Skin epidermis (tissue), 12 donors: ENCODE measurements at regions not wholly inside any gene's neighbourhood (a gene's known extent, or its start where the extent isn't known, plus 50 kb on each side); places are given as distances from the start of the nearest gene placed in this dataset.
A peak's percentile ranks its signal among the peaks of the same experiment; 100 is the strongest.
"Not testable (repeated sequence)": the region's sequence is repeated elsewhere in the genome, so short reads cannot be mapped to it uniquely, and the experiment has no call there.

Experiments
- H3K27ac ChIP-seq, 21 experiments: fragments of 200-600 bp; sonication (generic) in 11 of 21; one replicate each; pipeline ENCODE4 v1.5.0; 2020; ENCODE audit warnings: mild to moderate bottlenecking in 3 of 21, inconsistent platforms in 2 of 21, moderate library complexity in 2 of 21
- H3K4me3 ChIP-seq, 7 experiments: fragments of 200-600 bp; sonication (generic) in 2 of 7; one replicate each; pipeline ENCODE4 v1.5.0; 2020; ENCODE audit warnings: inconsistent platforms in 2 of 7, mild to moderate bottlenecking in 2 of 7, moderate library complexity in 1 of 7

DNA sequence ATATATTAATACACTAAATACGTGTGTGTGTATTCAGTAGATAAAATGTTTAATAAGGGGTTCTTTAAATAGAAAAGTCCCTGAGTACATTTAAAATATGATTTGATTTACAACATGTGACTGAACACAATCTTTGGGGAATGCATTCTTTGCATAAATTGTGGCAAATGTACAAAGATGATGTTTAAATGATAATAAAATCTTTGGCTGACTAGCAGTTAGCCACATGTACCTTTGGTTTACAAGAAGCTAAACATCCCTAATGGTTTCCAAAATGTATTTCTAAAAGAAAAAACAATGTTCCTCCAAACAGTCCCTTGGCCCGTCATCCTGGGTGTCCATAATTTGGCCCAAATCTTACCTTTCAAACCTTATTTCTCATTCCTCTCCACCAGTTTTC is 106.4 kb upstream of the MARK1 start:
- Histone ChIP-seq H3K27ac (no peak overlapping the region), H3K4me3 (no peak overlapping the region)

GRCh38 chr1:220420726-220421125 is 107.2 kb upstream of the MARK1 start:
- H3K4me3 ChIP-seq = no peak overlapping the region
- no peak overlapping the region for H3K27ac ChIP-seq

GRCh38 chr1:220412382-220412781 is 115.6 kb upstream of the MARK1 start:
- not testable (repeated sequence) for H3K4me3 ChIP-seq, H3K27ac ChIP-seq

- Histone ChIP-seq H3K4me3 (no peak overlapping the region), H3K27ac (no peak overlapping the region)
Observed at GRCh38 chr1:220410611-220411010, 117.3 kb upstream of the MARK1 start.

GRCh38 chr1:220409771-220410595 is 118.0 kb upstream of the MARK1 start:
- no peak overlapping the region for H3K27ac ChIP-seq
- no peak overlapping the region for H3K4me3 ChIP-seq

DNA sequence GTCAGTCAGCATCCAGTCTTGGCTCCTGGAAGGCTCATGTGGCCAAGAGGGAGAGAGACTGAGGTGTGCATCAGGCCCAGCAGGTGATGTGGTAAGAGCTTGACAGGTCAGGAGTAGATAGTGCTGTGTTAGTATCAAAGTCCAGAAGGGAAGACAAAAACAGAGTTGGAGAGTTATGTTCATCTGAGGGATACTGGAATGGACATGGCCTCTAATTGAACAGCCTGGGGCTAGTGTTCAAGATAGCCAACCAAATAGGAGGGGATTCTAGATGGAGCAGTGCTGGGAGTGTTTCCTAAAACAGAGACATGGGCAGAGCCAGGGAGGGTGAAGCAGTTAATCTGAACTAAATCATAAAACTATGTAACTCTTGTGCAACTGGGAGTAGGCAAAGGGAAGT is 120.7 kb upstream of the MARK1 start:
- no peak overlapping the region for H3K27ac ChIP-seq
- no peak overlapping the region for H3K4me3 ChIP-seq

- H3K27ac ChIP-seq = no peak overlapping the region
- no peak overlapping the region for H3K4me3 ChIP-seq
Observed at GRCh38 chr1:220398238-220398637, 126.0 kb upstream of the RAB3GAP2 start.

- H3K4me3 ChIP-seq = no peak overlapping the region
- no peak overlapping the region for H3K27ac ChIP-seq
Observed at GRCh38 chr1:220391491-220391890, 119.2 kb upstream of the RAB3GAP2 start.

DNA sequence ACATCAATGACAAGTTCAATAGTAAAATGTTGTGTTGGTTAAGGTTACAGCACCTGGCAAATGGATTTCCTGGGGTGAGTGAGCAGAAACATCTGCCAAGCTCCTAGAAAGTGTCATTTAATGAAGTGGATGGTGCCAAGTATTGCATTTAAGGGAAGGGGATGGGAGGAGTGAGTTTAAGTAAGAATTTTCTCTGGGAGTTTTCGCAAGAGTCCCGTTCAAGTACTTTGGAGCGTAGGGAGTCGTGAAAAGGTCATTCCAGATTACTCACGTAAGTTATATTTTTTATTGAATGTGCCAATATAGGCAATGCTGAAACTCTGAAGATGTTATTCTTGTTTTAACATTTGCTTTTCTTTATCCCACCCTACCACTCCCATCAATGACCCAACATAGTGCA is 117.4 kb upstream of the RAB3GAP2 start:
- Histone ChIP-seq H3K4me3 (no peak overlapping the region), H3K27ac (no peak overlapping the region)

DNA sequence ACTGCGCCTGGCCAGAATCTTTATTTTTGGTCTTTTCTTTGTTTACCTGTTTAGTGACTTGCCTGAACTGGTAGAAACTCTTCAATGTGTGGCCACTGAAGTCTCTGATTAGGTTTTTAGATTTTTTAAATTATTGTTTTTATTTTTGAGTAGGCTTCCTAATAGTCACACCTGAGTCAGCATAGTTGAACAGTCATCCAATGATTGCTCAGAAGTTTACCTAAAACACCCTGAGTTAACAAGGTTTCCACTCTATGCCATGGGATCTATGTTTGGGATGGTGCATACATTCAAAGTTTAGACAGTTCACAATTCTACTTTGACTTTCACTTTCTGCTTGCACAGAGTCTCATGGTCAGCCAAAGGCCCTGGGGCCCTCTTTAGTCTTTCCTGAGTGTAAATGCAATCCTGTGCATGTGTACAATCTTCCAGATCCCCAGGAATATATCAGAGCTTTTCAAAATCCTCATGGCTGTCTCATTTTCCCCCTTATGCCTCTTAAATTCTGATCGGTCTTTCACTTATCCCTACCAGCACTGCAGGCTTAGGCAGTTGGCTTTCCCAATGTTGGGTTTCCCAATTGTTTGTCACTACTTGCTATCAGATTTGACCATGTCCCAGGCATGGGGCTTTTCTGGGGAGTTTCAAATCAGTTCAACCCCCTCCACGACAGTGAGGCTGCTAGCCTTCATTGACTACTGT is 114.4 kb upstream of the RAB3GAP2 start:
- H3K4me3 ChIP-seq = no peak overlapping the region

GRCh38 chr1:220385158-220385557 is 112.9 kb upstream of the RAB3GAP2 start:
- H3K27ac ChIP-seq = no peak overlapping the region
- H3K4me3 ChIP-seq = no peak overlapping the region

More for the DNA sequence above, 114.4 kb upstream of the RAB3GAP2 start:
- H3K27ac ChIP-seq = no peak overlapping the region

- Histone ChIP-seq H3K27ac (no peak overlapping the region), H3K4me3 (no peak overlapping the region)
Observed at GRCh38 chr1:220382994-220383393, 110.7 kb upstream of the RAB3GAP2 start.

- Histone ChIP-seq H3K27ac (no peak overlapping the region), H3K4me3 (no peak overlapping the region)
Observed at GRCh38 chr1:220380885-220381284, 108.6 kb upstream of the RAB3GAP2 start.

DNA sequence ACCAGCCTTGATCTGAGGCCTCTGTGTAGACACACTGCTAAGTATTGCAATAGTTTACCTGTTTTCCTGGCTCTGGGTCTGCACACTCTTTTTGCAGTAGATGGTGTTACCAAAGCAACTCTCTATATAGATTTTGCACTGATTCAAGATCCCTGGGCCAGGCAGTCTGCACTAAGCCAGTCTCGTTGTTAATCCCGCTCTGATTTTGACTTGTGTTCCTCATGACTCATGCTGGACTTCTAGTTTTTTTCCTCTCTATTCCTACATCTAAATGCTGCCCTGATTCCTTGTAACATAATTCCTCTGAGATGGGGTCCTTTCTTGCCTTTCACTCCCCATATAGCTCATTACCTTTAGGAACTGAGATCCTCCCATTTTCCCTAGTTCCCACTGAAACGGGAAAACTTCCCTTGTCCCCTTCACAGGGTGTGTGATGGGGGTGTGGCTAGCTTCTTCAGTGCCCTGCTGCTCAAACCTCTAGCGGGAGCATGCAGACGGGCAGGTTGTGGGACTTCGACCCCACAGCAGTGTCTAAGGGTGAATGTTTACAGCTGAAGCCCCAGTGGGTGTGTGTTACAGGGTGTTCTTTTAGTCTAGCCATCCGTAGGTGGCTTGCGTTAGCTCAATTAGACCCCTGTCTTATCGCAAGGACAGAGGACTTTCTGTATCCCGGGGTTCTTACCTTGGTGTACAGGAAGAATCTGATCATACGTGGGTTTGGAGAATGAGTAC is 106.5 kb upstream of the RAB3GAP2 start:
- H3K27ac ChIP-seq = no peak overlapping the region
- H3K4me3 ChIP-seq = no peak overlapping the region

DNA sequence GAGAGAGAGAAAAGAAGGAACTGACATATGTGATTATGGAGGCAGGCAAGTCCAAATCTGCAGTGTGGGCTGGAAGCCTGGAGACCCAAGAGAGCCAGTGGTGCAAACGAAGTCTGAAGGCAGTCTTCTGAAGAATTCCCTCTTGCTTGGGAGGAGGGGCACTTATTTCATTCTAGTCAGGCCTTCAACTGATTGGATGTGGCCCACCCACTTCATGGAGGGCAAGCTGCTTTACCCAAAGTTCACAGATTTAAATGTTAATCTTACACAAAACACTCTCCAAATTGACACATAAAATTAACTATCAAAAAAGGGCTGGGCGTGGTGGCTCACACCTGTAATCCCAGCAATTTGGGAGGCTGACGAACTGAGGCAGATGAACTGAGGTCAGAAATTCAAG is 103.5 kb upstream of the RAB3GAP2 start:
- H3K27ac ChIP-seq = no peak overlapping the region

GRCh38 chr1:220374449-220374848 is 102.2 kb upstream of the RAB3GAP2 start:
- H3K4me3 ChIP-seq = no peak overlapping the region

More for the DNA sequence above, 103.5 kb upstream of the RAB3GAP2 start:
- no peak overlapping the region for H3K4me3 ChIP-seq

GRCh38 chr1:220372451-220372850 is 100.2 kb upstream of the RAB3GAP2 start:
- no peak overlapping the region for H3K4me3 ChIP-seq
- H3K27ac ChIP-seq = no peak overlapping the region

More at GRCh38 chr1:220374449-220374848, 102.2 kb upstream of the RAB3GAP2 start:
- no peak overlapping the region for H3K27ac ChIP-seq

- Histone ChIP-seq H3K27ac (no peak overlapping the region), H3K4me3 (no peak overlapping the region)
Observed at GRCh38 chr1:220371324-220371723, 99.1 kb upstream of the RAB3GAP2 start.

GRCh38 chr1:220370041-220370700 is 97.9 kb upstream of the RAB3GAP2 start:
- peak overlapping the region in 2 of 21 experiments; percentile 5 to 27 for H3K27ac ChIP-seq
- H3K4me3 ChIP-seq = no peak overlapping the region

- peak overlapping the region in 1 of 21 experiments; percentile 5 for H3K27ac ChIP-seq
- no peak overlapping the region for H3K4me3 ChIP-seq
Observed at GRCh38 chr1:220369511-220369910, 97.3 kb upstream of the RAB3GAP2 start.
